HL-60 (cell line): ENCODE measurements at regions not wholly inside any gene's neighbourhood (a gene's known extent, or its start where the extent isn't known, plus 50 kb on each side); places are given as distances from the start of the nearest gene placed in this dataset.

ENCODE experiments used
- CTCF ChIP-seq: IDR thresholded peaks from one replicate; pipeline ENCODE4 v1.5.1; 2011; ENCODE audit warnings: low read length, control low read depth, inconsistent platforms; ENCODE audit not compliant: insufficient read depth
- POLR2AphosphoS5 ChIP-seq: IDR thresholded peaks from 2 replicates; pipeline ENCODE4 v1.6.1; 2012; ENCODE audit warnings: low read depth

GRCh38 chr10:45561952-45562351 lies 110.6 kb downstream of the ZFAND4 start:
- TF ChIP-seq CTCF (no peak), POLR2AphosphoS5 (no peak)
